Hepatocyte (in vitro differentiated cells): ENCODE measurements at regions not wholly inside any gene's neighbourhood (a gene's known extent, or its start where the extent isn't known, plus 50 kb on each side); places are given as distances from the start of the nearest gene placed in this dataset.

Experiments used
- DNase-seq: peaks from one replicate; pipeline ENCODE4 v3.0.0-alpha.2; 2016; ENCODE audit warnings: low spot score
- H2AFZ ChIP-seq: fragments of 200-600 bp; sonication (generic); 2 replicates; pipeline ENCODE4 v1.6.0; 2016; ENCODE audit warnings: antibody characterized with exemption, mild to moderate bottlenecking
- H3K27ac ChIP-seq: fragments of 200-600 bp; sonication (generic); 2 replicates; pipeline ENCODE4 v1.5.1; 2016; ENCODE audit warnings: mild to moderate bottlenecking
- H3K27me3 ChIP-seq: fragments of 200-600 bp; sonication (generic); 2 replicates; pipeline ENCODE4 v1.6.1; 2016
- H3K36me3 ChIP-seq: fragments of 200-600 bp; sonication (generic); replicated peaks from 2 replicates; pipeline ENCODE4 v1.5.1; 2016; ENCODE audit warnings: low read depth; ENCODE audit not compliant: insufficient read depth
- H3K4me1 ChIP-seq: fragments of 200-600 bp; sonication (generic); 2 replicates; pipeline ENCODE4 v1.5.1; 2016; ENCODE audit warnings: mild to moderate bottlenecking, moderate library complexity; ENCODE audit not compliant: insufficient read depth
- H3K4me2 ChIP-seq: fragments of 200-600 bp; sonication (generic); 2 replicates; pipeline ENCODE4 v1.6.0; 2016
- H3K4me3 ChIP-seq: fragments of 200-600 bp; sonication (generic); 2 replicates; pipeline ENCODE4 v1.5.1; 2016; ENCODE audit warnings: mild to moderate bottlenecking
- H3K79me2 ChIP-seq: fragments of 200-600 bp; sonication (generic); 2 replicates; pipeline ENCODE4 v1.6.0; 2017; ENCODE audit warnings: mild to moderate bottlenecking
- H3K9me2 ChIP-seq: fragments of 200-600 bp; sonication (generic); replicated peaks from 2 replicates; pipeline ENCODE4 v1.6.0; 2017; ENCODE audit warnings: mild to moderate bottlenecking; ENCODE audit not compliant: insufficient read depth
- H3K9me3 ChIP-seq: fragments of 200-600 bp; sonication (generic); 2 replicates; pipeline ENCODE4 v1.5.1; 2016; ENCODE audit warnings: low read depth, mild to moderate bottlenecking
- H4K20me1 ChIP-seq: fragments of 200-600 bp; sonication (generic); 2 replicates; pipeline ENCODE4 v1.6.0; 2016; ENCODE audit warnings: mild to moderate bottlenecking; ENCODE audit not compliant: insufficient read depth, poor library complexity, severe bottlenecking
- CTCF ChIP-seq: fragments of 200-600 bp; sonication (generic); IDR thresholded peaks from 2 replicates; pipeline ENCODE4 v1.5.1; 2016; ENCODE audit warnings: antibody characterized with exemption, mild to moderate bottlenecking; ENCODE audit not compliant: poor library complexity
- EZH2 ChIP-seq: fragments of 200-600 bp; sonication (generic); IDR thresholded peaks from 2 replicates; pipeline ENCODE4 v1.6.1; 2016; ENCODE audit warnings: antibody characterized with exemption, mild to moderate bottlenecking, borderline replicate concordance
- EZH2phosphoT487 ChIP-seq: fragments of 200-600 bp; sonication (generic); IDR thresholded peaks from one replicate; pipeline ENCODE4 v1.6.1; 2018; ENCODE audit warnings: antibody characterized with exemption, mild to moderate bottlenecking, low read depth, moderate library complexity; ENCODE audit not compliant: unreplicated experiment, severe bottlenecking
- WGBS: methylation state at CpG from one replicate; pipeline ENCODE4 v1.1.6; 2016; ENCODE audit warnings: low lambda C conversion rate; ENCODE audit errors: missing lambda C conversion rate; 5-methylcytosine and 5-hydroxymethylcytosine counted together

- H3K4me3 ChIP-seq: no peak overlapping the region
- H3K27me3 ChIP-seq: no peaks in the 10 kb centered on the region
- DNase-seq: no peak
- H3K27ac ChIP-seq: no peak overlapping the region
- TF ChIP-seq CTCF (peak; percentile 19), EZH2phosphoT487 (no peak)
- H3K79me2 ChIP-seq: no peaks in the 10 kb centered on the region
- no peaks in the 10 kb centered on the region for H3K9me3 ChIP-seq
- H3K4me1 ChIP-seq: no peaks in the 10 kb centered on the region
- H4K20me1 ChIP-seq: no peaks in the 10 kb centered on the region
- no peaks in the 10 kb centered on the region for H3K9me2 ChIP-seq
- H2AFZ ChIP-seq: no peak overlapping the region
- WGBS: 60% methylated on average over 3 of the region's 3 CpGs
- H3K36me3 ChIP-seq: no peaks in the 10 kb centered on the region
- H3K4me2 ChIP-seq: no peak overlapping the region
These were observed 450.1 kb downstream of the METTL4 start for GRCh38 chr18:2121224-2121623.

DNA sequence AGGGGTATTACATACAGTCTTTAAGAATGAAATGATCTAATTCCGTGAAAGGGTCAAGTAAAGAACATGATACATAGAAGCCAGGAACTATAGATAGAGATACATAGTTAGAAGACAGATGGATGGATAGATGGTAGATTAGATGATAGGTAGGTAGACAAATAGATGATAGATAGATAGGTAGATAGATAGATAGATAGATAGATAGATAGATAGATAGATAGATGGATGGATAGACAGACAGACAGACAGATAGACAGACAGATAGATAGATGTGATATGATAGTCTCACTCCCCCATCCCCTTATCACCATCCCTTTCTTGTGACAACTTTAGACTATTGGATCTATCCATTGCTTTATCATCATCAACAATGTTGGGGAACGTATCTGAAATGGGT, 448.2 kb downstream of the METTL4 start:
- H3K4me2 ChIP-seq: no peak overlapping the region
- H2AFZ ChIP-seq: no peak overlapping the region
- no peak overlapping the region for H3K27ac ChIP-seq
- H3K27me3 ChIP-seq: no peaks in the 10 kb centered on the region
- H3K4me1 ChIP-seq: no peaks in the 10 kb centered on the region
- no peak for TF ChIP-seq CTCF
- TF ChIP-seq EZH2: no peak
- TF ChIP-seq EZH2phosphoT487: no peak
- no peaks in the 10 kb centered on the region for H4K20me1 ChIP-seq
- no peaks in the 10 kb centered on the region for H3K79me2 ChIP-seq
- H3K9me3 ChIP-seq: no peaks in the 10 kb centered on the region
- H3K9me2 ChIP-seq: no peaks in the 10 kb centered on the region
- no peak for DNase-seq
- no peaks in the 10 kb centered on the region for H3K36me3 ChIP-seq
- no peak overlapping the region for H3K4me3 ChIP-seq
- WGBS: 92% methylated on average over 2 of the region's 2 CpGs

DNA sequence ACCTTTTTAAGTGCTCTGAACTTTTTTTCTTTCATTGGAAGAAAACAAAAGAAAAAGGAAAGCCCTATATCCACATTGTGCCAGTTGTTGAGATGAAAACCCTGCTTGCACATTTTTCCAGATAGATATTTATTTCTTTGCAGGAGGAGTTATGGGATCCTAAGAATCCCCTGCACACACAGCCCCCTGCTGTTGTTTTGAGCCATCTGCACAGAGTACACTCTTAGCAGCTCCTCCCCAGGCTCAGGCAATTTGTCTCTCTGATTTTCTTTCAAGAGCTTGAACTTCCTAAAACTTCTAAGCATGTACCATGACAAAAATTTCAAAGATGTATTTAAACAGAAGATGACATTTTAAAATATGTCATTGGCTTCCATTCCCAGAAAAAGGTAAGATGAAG, 436.9 kb downstream of the METTL4 start:
- H4K20me1 ChIP-seq: no peaks in the 10 kb centered on the region
- no peaks in the 10 kb centered on the region for H3K4me1 ChIP-seq
- H3K27me3 ChIP-seq: no peaks in the 10 kb centered on the region
- no peak overlapping the region for H3K4me3 ChIP-seq
- TF ChIP-seq CTCF: peak; percentile 14
- no peak for TF ChIP-seq EZH2
- no peaks in the 10 kb centered on the region for H3K9me3 ChIP-seq
- no peaks in the 10 kb centered on the region for H3K9me2 ChIP-seq
- no peaks in the 10 kb centered on the region for H3K79me2 ChIP-seq
- H3K36me3 ChIP-seq: no peaks in the 10 kb centered on the region
- H2AFZ ChIP-seq: no peak overlapping the region
- H3K4me2 ChIP-seq: no peak overlapping the region
- no peak overlapping the region for H3K27ac ChIP-seq
- DNase-seq: no peak

GRCh38 chr18:2135309-2135708, 436.0 kb downstream of the METTL4 start:
- Histone ChIP-seq H3K36me3 (no peaks in the 10 kb centered on the region), H3K79me2 (no peaks in the 10 kb centered on the region), H3K4me2 (no peak overlapping the region), H3K4me3 (no peak overlapping the region), H2AFZ (no peak overlapping the region), H3K9me2 (no peaks in the 10 kb centered on the region), H3K27me3 (no peaks in the 10 kb centered on the region), H3K4me1 (no peaks in the 10 kb centered on the region), H4K20me1 (no peaks in the 10 kb centered on the region), H3K27ac (no peak overlapping the region), H3K9me3 (no peaks in the 10 kb centered on the region)
- DNase-seq: no peak
- no peak for TF ChIP-seq CTCF
- no peak for TF ChIP-seq EZH2
- TF ChIP-seq EZH2phosphoT487: no peak
- WGBS: 79% methylated on average over 3 of the region's 3 CpGs
